Skin of body (tissue), 1 donor: ENCODE measurements at regions not wholly inside any gene's neighbourhood (a gene's known extent, or its start where the extent isn't known, plus 50 kb on each side); places are given as distances from the start of the nearest gene placed in this dataset.

Source experiments
- DNase-seq: peaks from one replicate; lab custom pipeline; 2025; lab: John Stamatoyannopoulos, UW

GRCh38 chr2:242024751-242025355 lies 155.3 kb downstream of the RTP5 start:
- DNase-seq = no peak

GRCh38 chr2:242027676-242028450 lies 158.3 kb downstream of the RTP5 start:
- no peak for DNase-seq

- no peak for DNase-seq
These were observed 160.1 kb downstream of the RTP5 start for GRCh38 chr2:242029422-242030225.

GRCh38 chr2:242030226-242030575 lies 160.7 kb downstream of the RTP5 start:
- DNase-seq = no peak

GRCh38 chr2:242030858-242031257 lies 161.3 kb downstream of the RTP5 start:
- DNase-seq = no peak

- DNase-seq = no peak
These were observed 162.0 kb downstream of the RTP5 start for GRCh38 chr2:242031481-242032019.

GRCh38 chr2:242032780-242033656 lies 163.5 kb downstream of the RTP5 start:
- no peak for DNase-seq

GRCh38 chr2:242034138-242034537 lies 164.6 kb downstream of the RTP5 start:
- no peak for DNase-seq

GRCh38 chr2:242034996-242035814 lies 165.7 kb downstream of the RTP5 start:
- DNase-seq = no peak

- DNase-seq = no peak
These were observed 166.5 kb downstream of the RTP5 start for GRCh38 chr2:242035858-242036652.

GRCh38 chr2:242036653-242036950 lies 167.1 kb downstream of the RTP5 start:
- DNase-seq = no peak

GRCh38 chr2:242038166-242038927 lies 168.8 kb downstream of the RTP5 start:
- DNase-seq = no peak

GRCh38 chr2:242038928-242039341 lies 169.4 kb downstream of the RTP5 start:
- DNase-seq = no peak

- DNase-seq = no peak
These were observed 170.8 kb downstream of the RTP5 start for GRCh38 chr2:242040303-242040655.

GRCh38 chr2:242040681-242041080 lies 171.2 kb downstream of the RTP5 start:
- DNase-seq = no peak

- no peak for DNase-seq
These were observed 172.3 kb downstream of the RTP5 start for GRCh38 chr2:242041816-242042215.

- DNase-seq = no peak
These were observed 174.2 kb downstream of the RTP5 start for GRCh38 chr2:242043538-242044312.

- DNase-seq = no peak
These were observed 174.7 kb downstream of the RTP5 start for GRCh38 chr2:242044313-242044590.
